ENCODE measurements at regions not wholly inside any gene's neighbourhood (a gene's known extent, or its start where the extent isn't known, plus 50 kb on each side); places are given as distances from the start of the nearest gene placed in this dataset.
A peak's percentile ranks its signal among the peaks of the same experiment; 100 is the strongest.
"Not testable (repeated sequence)": the region's sequence is repeated elsewhere in the genome, so short reads cannot be mapped to it uniquely, and the experiment has no call there.

DNA sequence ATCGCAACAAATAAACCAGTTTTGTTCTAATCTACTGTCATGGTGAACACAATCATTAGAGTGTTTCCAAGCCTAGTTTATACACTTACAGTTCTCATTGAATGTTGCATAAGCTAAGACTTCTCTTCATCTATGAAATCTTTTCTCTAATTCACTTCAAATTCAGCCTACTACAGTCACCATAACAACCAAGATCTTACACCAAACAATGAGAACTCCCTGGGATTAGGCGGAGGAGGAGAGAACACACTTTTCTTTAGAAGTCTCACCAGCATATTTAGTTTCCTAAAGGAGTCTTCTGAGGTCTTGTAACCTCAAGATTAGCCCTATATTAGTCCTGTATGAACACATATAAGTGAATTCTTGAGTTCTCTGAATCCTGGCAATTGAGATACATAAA lies 1889.7 kb downstream of the LRRC4C start:
- H3K27ac ChIP-seq = no peak overlapping the region
- H3K4me1 ChIP-seq = no peaks in the 10 kb centered on the region
- TF ChIP-seq POLR2A (IDR thresholded peaks at IDR 0.05) = no peak
- TF ChIP-seq CTCF (IDR thresholded peaks at IDR 0.05) = no peak
- H3K4me3 ChIP-seq (replicated peaks in 1 of 3) = no peak overlapping the region
- no peaks in the 10 kb centered on the region for H3K27me3 ChIP-seq
- 92 to 93% methylated on average over 2 of the region's 2 CpGs for WGBS, 2 donors
- no peak for DNase-seq
- H3K9me3 ChIP-seq = no peaks in the 10 kb centered on the region
- intact Hi-C loops (cut with DNase I) = no loop called here
- H3K36me3 ChIP-seq = no peaks in the 10 kb centered on the region

- H3K36me3 ChIP-seq = no peaks in the 10 kb centered on the region
- H3K27me3 ChIP-seq = no peaks in the 10 kb centered on the region
- TF ChIP-seq POLR2A (IDR thresholded peaks at IDR 0.05) (no peak), CTCF (IDR thresholded peaks at IDR 0.05) (no peak)
- H3K4me3 ChIP-seq (replicated peaks in 1 of 3) = no peak overlapping the region
- peaks cover 4 to 6% of the 10 kb centered on the region in 2 donors for H3K4me1 ChIP-seq
- H3K27ac ChIP-seq = no peak overlapping the region
- intact Hi-C loops (cut with DNase I) = no loop called here
- no peaks in the 10 kb centered on the region for H3K9me3 ChIP-seq
- DNase-seq = peak; percentile 48 to 64
Observed at GRCh38 chr11:39542460-39542859, 1917.0 kb downstream of the LRRC4C start.

- Histone ChIP-seq H3K4me3 (replicated peaks in 1 of 3) (no peak overlapping the region), H3K27ac (no peak overlapping the region), H3K4me1 (peaks cover 4 to 6% of the 10 kb centered on the region in 2 donors), H3K36me3 (no peaks in the 10 kb centered on the region), H3K27me3 (no peaks in the 10 kb centered on the region), H3K9me3 (no peaks in the 10 kb centered on the region)
- intact Hi-C loops (cut with DNase I) = no loop called here
- peak in 1 of 2 donors; percentile 8 for DNase-seq
- TF ChIP-seq POLR2A (IDR thresholded peaks at IDR 0.05) = no peak
- TF ChIP-seq CTCF (IDR thresholded peaks at IDR 0.05) = no peak
- 58 to 70% methylated on average over 2 of the region's 2 CpGs for WGBS, 2 donors
Observed at GRCh38 chr11:39541945-39542351, 1917.5 kb downstream of the LRRC4C start.

- H3K9me3 ChIP-seq; H3K27ac ChIP-seq; DNase-seq; H3K27me3 ChIP-seq; H3K4me1 ChIP-seq; H3K36me3 ChIP-seq; intact Hi-C loops (cut with DNase I); H3K4me3 ChIP-seq (replicated peaks in 1 of 3): not testable (repeated sequence)
- 87 to 90% methylated on average over 8 of the region's 8 CpGs for WGBS, 2 donors
Observed at GRCh38 chr11:39536323-39536722, 1923.1 kb downstream of the LRRC4C start.

Data from thyroid gland (tissue), 4 donors.